Endothelial cell of umbilical vein (primary cell): ENCODE measurements at regions not wholly inside any gene's neighbourhood (a gene's known extent, or its start where the extent isn't known, plus 50 kb on each side); places are given as distances from the start of the nearest gene placed in this dataset.

ENCODE experiments used
- CTCF ChIP-seq, 2 donors: IDR thresholded peaks; 1 replicate in 1 of 2; 2 replicates in 1 of 2; pipeline ENCODE4 v1.5.1; 2011; ENCODE audit warnings: low read length in 2 of 2, mild to moderate bottlenecking in 2 of 2, moderate library complexity in 2 of 2, control low read depth in 1 of 2, inconsistent platforms in 1 of 2, low read depth in 1 of 2; ENCODE audit not compliant: insufficient read depth in 1 of 2; ENCODE audit errors: extremely low read depth in 1 of 2
- POLR2A ChIP-seq: IDR thresholded peaks from 2 replicates; pipeline ENCODE4 v1.6.1; 2012; ENCODE audit warnings: low read depth, mild to moderate bottlenecking, control low read depth, low read length

GRCh38 chr4:62250100-62250499, 1050.0 kb downstream of the ADGRL3 start:
- no peak for TF ChIP-seq POLR2A
- no peak for TF ChIP-seq CTCF (IDR thresholded peaks at IDR 0.05; ENCODE audit: extremely low read depth in 1 of 2, insufficient read depth in 1 of 2, low read depth in 1 of 2, low read length in 2 of 2)
